ENCODE measurements at regions not wholly inside any gene's neighbourhood (a gene's known extent, or its start where the extent isn't known, plus 50 kb on each side); places are given as distances from the start of the nearest gene placed in this dataset.

GRCh38 chr5:8291641-8292040 is 422.7 kb downstream of the MTRR start:
- in situ Hi-C loops (cut with MboI; ENCODE audit: low sequenced_read_pairs, unreplicated experiment), result no loop called here
- TF ChIP-seq CTCF (IDR thresholded peaks at IDR 0.05; ENCODE audit: borderline replicate concordance, control extremely low read depth, extremely low read depth, insufficient read depth, missing control alignments), result no peak
- no peak for DNase-seq (ENCODE audit: low spot score)

GRCh38 chr5:8295141-8295540 is 426.2 kb downstream of the MTRR start:
- TF ChIP-seq CTCF (IDR thresholded peaks at IDR 0.05; ENCODE audit: borderline replicate concordance, control extremely low read depth, extremely low read depth, insufficient read depth, missing control alignments), result no peak
- no peak for DNase-seq (ENCODE audit: low spot score)
- in situ Hi-C loops (cut with MboI; ENCODE audit: low sequenced_read_pairs, unreplicated experiment), result no loop called here

- no peak for DNase-seq (ENCODE audit: low spot score)
- in situ Hi-C loops (cut with MboI; ENCODE audit: low sequenced_read_pairs, unreplicated experiment), result no loop called here
- TF ChIP-seq CTCF (IDR thresholded peaks at IDR 0.05; ENCODE audit: borderline replicate concordance, control extremely low read depth, extremely low read depth, insufficient read depth, missing control alignments), result no peak
These were observed 430.8 kb downstream of the MTRR start for GRCh38 chr5:8299716-8300115.

- in situ Hi-C loops (cut with MboI; ENCODE audit: low sequenced_read_pairs, unreplicated experiment), result no loop called here
- DNase-seq (ENCODE audit: low spot score), result no peak
- TF ChIP-seq CTCF (IDR thresholded peaks at IDR 0.05; ENCODE audit: borderline replicate concordance, control extremely low read depth, extremely low read depth, insufficient read depth, missing control alignments), result no peak
These were observed 435.4 kb downstream of the MTRR start for GRCh38 chr5:8304341-8304740.

- DNase-seq (ENCODE audit: low spot score), result no peak
- in situ Hi-C loops (cut with MboI; ENCODE audit: low sequenced_read_pairs, unreplicated experiment), result no loop called here
- TF ChIP-seq CTCF (IDR thresholded peaks at IDR 0.05; ENCODE audit: borderline replicate concordance, control extremely low read depth, extremely low read depth, insufficient read depth, missing control alignments), result no peak
These were observed 437.4 kb downstream of the MTRR start for GRCh38 chr5:8306288-8306896.

GRCh38 chr5:8314965-8315364 is 446.0 kb downstream of the MTRR start:
- in situ Hi-C loops (cut with MboI; ENCODE audit: low sequenced_read_pairs, unreplicated experiment), result no loop called here
- no peak for DNase-seq (ENCODE audit: low spot score)
- TF ChIP-seq CTCF (IDR thresholded peaks at IDR 0.05; ENCODE audit: borderline replicate concordance, control extremely low read depth, extremely low read depth, insufficient read depth, missing control alignments), result no peak
